Type B pancreatic cell (in vitro differentiated cells): ENCODE measurements at regions not wholly inside any gene's neighbourhood (a gene's known extent, or its start where the extent isn't known, plus 50 kb on each side); places are given as distances from the start of the nearest gene placed in this dataset.

Experiments used
- DNase-seq: peaks from one replicate; pipeline ENCODE4 v3.0.0; 2021; ENCODE audit warnings: mixed read lengths; ENCODE audit not compliant: unreplicated experiment; ENCODE audit errors: extremely low spot score
- H3K27ac Mint-ChIP-seq: 2 replicates; pipeline ENCODE4 v1.8.0; 2021; ENCODE audit warnings: mild to moderate bottlenecking, mixed read lengths
- H3K27me3 Mint-ChIP-seq: 2 replicates; pipeline ENCODE4 v1.8.0; 2021; ENCODE audit warnings: mixed read lengths
- H3K36me3 Mint-ChIP-seq: 2 replicates; pipeline ENCODE4 v1.8.0; 2021; ENCODE audit warnings: mixed read lengths
- H3K4me1 Mint-ChIP-seq: one replicate; pipeline ENCODE4 v1.8.0; 2021; ENCODE audit warnings: mixed read lengths; ENCODE audit not compliant: unreplicated experiment
- H3K4me3 Mint-ChIP-seq: 2 replicates; pipeline ENCODE4 v1.8.0; 2021; ENCODE audit warnings: mild to moderate bottlenecking, mixed read lengths
- H3K9me3 Mint-ChIP-seq: 2 replicates; pipeline ENCODE4 v1.8.0; 2021; ENCODE audit warnings: mixed read lengths
- TF ChIP-seq, protein P1 (sequence below): fragments of 200-600 bp; sonication (generic); conservative IDR thresholded peaks from 2 replicates; pipeline ENCODE4 v1.5.0; 2021; ENCODE audit warnings: antibody characterized with exemption, mild to moderate bottlenecking

DNA sequence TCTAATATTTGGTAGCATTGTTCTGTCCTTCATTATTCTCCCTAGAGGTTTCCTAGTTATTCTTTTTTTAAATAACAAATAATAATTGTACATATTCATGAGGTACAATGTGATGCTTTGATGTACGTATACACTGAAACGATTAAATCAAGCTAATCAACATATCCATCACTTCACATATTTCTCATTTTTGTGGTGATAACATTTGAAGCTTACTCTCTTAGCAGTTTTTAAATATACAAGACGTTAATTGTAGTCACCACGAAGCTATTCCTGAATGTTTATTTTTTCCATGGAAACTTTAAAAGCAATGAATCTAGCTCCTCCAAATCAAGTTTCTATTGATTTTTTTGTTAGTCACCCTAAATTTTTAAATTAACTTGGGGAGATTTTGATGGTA lies 81.1 kb upstream of the PRNP start:
- TF ChIP-seq, protein P1, sequence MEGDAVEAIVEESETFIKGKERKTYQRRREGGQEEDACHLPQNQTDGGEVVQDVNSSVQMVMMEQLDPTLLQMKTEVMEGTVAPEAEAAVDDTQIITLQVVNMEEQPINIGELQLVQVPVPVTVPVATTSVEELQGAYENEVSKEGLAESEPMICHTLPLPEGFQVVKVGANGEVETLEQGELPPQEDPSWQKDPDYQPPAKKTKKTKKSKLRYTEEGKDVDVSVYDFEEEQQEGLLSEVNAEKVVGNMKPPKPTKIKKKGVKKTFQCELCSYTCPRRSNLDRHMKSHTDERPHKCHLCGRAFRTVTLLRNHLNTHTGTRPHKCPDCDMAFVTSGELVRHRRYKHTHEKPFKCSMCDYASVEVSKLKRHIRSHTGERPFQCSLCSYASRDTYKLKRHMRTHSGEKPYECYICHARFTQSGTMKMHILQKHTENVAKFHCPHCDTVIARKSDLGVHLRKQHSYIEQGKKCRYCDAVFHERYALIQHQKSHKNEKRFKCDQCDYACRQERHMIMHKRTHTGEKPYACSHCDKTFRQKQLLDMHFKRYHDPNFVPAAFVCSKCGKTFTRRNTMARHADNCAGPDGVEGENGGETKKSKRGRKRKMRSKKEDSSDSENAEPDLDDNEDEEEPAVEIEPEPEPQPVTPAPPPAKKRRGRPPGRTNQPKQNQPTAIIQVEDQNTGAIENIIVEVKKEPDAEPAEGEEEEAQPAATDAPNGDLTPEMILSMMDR: no peak
- DNase-seq: no peak
- H3K4me3 Mint-ChIP-seq: no peak overlapping the region

DNA sequence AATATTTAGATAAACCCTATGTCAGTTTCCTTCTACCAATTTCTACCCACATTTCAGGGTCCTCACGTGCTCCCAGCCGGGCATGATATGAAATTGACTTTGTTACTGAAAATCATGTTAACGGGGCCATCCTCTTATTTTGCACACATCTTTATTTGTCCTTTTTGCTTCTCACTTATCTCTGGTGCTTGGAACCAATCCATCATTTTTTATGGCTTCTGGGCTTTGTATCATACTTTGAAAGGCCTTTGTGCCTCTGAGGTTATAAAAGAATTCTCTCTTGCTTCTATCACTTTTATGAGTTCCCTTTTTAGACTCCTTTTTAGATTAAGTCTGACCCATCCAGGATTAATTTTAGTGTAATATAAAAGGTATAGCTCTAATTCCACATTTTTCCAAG lies 81.7 kb upstream of the PRNP start:
- no peak overlapping the region for H3K27ac Mint-ChIP-seq
- peaks cover 43% of the 10 kb centered on the region for H3K27me3 Mint-ChIP-seq
- no peak overlapping the region for H3K4me3 Mint-ChIP-seq
- no peak for DNase-seq
- H3K9me3 Mint-ChIP-seq: no peaks in the 10 kb centered on the region
- peaks cover 4% of the 10 kb centered on the region for H3K4me1 Mint-ChIP-seq
- H3K36me3 Mint-ChIP-seq: no peaks in the 10 kb centered on the region
- TF ChIP-seq, protein P1: no peak

More for the DNA sequence above, 81.1 kb upstream of the PRNP start:
- no peaks in the 10 kb centered on the region for H3K36me3 Mint-ChIP-seq
- H3K9me3 Mint-ChIP-seq: no peaks in the 10 kb centered on the region
- no peak overlapping the region for H3K27ac Mint-ChIP-seq
- H3K4me1 Mint-ChIP-seq: peaks cover 4% of the 10 kb centered on the region
- H3K27me3 Mint-ChIP-seq: peaks cover 42% of the 10 kb centered on the region

DNA sequence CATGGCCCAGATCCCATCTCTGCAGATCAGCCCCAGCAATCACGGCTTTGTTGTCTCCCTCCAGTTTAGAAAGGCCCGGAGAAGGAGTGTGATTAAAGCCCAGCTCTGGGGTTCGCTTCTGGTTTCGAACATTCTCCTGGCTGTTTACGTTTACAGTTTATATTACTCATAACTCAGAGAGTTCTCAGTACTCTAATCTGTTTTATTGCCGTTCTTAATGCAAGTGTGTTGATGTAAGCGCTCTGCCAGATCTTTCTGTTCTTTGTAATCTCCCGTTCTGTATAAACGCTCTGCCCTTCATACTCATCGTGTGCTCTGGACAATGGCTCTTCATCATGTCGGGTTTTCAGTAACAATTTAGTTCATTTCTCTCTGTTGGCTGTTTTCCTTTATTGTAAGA lies 82.5 kb upstream of the PRNP start:
- Mint-ChIP-seq H3K4me1 (peaks cover 4% of the 10 kb centered on the region), H3K27ac (no peak overlapping the region), H3K9me3 (no peaks in the 10 kb centered on the region), H3K27me3 (peaks cover 43% of the 10 kb centered on the region), H3K4me3 (no peak overlapping the region), H3K36me3 (no peaks in the 10 kb centered on the region)
- DNase-seq: no peak
- TF ChIP-seq, protein P1: no peak

DNA sequence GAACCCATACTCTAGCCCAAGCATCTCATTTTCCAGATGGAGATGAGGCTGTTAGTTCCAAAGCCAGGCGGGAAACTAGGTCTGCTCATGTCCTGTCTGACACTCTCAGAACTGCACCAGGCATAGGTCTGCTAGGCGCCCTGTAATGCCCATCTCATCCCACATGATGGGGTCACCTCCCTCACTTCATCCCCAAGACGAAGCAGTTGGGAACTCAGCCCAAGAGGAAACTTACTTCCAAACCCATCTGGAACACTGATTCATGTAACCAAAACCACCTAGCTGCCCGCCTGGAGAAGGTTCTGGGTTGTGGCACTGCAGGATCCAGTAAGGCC lies 84.0 kb upstream of the PRNP start:
- no peak for DNase-seq
- Mint-ChIP-seq H3K9me3 (no peaks in the 10 kb centered on the region), H3K4me3 (no peak overlapping the region), H3K27me3 (peaks cover 44% of the 10 kb centered on the region), H3K27ac (no peak overlapping the region), H3K36me3 (no peaks in the 10 kb centered on the region), H3K4me1 (peaks cover 3% of the 10 kb centered on the region)
- TF ChIP-seq, protein P1: no peak

DNA sequence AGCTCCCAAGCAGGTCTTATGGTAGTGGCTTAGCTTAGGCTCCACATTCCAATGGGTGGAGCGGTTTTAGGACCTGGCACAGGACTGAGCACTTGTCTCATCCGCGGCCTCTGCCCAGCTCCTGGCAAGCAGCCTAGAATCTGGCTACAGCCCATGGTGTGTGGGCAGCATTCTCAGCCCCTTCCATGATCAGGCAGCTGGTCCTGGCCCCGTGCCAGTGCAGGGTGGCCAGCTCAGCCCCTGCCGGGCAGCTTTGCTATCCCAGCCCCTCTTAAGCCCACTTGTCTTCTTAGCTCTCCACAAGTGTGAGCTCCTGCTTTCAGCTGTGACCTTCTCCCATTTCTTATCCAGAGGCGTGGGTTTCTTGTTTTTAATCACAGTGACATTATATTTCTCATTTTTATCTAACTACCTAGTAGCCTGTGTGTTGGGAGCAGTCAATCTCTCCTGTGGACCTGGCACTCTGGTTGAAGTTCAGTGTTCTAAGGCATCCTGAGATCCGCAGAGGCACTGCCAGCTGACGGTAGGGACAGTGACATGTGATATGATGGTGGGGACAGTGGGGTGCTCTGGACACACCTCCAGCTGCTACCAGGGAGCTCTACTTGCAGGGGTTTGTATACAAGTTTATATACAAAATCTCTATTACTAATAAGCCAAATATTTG lies 84.5 kb upstream of the PRNP start:
- Mint-ChIP-seq H3K27me3 (peaks cover 46% of the 10 kb centered on the region), H3K27ac (no peak overlapping the region), H3K4me3 (no peak overlapping the region), H3K9me3 (no peaks in the 10 kb centered on the region), H3K4me1 (no peaks in the 10 kb centered on the region), H3K36me3 (no peaks in the 10 kb centered on the region)
- DNase-seq: no peak
- TF ChIP-seq, protein P1: no peak
